ENCODE measurements at regions not wholly inside any gene's neighbourhood (a gene's known extent, or its start where the extent isn't known, plus 50 kb on each side); places are given as distances from the start of the nearest gene placed in this dataset.
A peak's percentile ranks its signal among the peaks of the same experiment; 100 is the strongest.
"Not testable (repeated sequence)": the region's sequence is repeated elsewhere in the genome, so short reads cannot be mapped to it uniquely, and the experiment has no call there.

GRCh38 chr5:50501491-50502228, 60.6 kb upstream of the EMB start:
- Mint-ChIP-seq H3K4me3 (ENCODE audit: unreplicated experiment) (no peak overlapping the region), H3K9me3 (ENCODE audit: unreplicated experiment) (no peaks in the 10 kb centered on the region), H3K27me3 (ENCODE audit: unreplicated experiment) (peaks cover 11% of the 10 kb centered on the region), H3K36me3 (ENCODE audit: unreplicated experiment) (no peaks in the 10 kb centered on the region), H3K27ac (ENCODE audit: unreplicated experiment) (no peak overlapping the region), H3K4me1 (ENCODE audit: unreplicated experiment) (no peaks in the 10 kb centered on the region)
- TF ChIP-seq CTCF (IDR thresholded peaks at IDR 0.05) = no peak
- DNase-seq (ENCODE audit: extremely low spot score, unreplicated experiment) = no peak

GRCh38 chr5:50513028-50513457, 72.0 kb upstream of the EMB start:
- not testable (repeated sequence) for DNase-seq (ENCODE audit: extremely low spot score, unreplicated experiment); H3K4me1 Mint-ChIP-seq (ENCODE audit: unreplicated experiment); H3K36me3 Mint-ChIP-seq (ENCODE audit: unreplicated experiment); H3K27ac Mint-ChIP-seq (ENCODE audit: unreplicated experiment); H3K4me3 Mint-ChIP-seq (ENCODE audit: unreplicated experiment)
- Mint-ChIP-seq H3K27me3 (ENCODE audit: unreplicated experiment) (peaks cover 34% of the 10 kb centered on the region), H3K9me3 (ENCODE audit: unreplicated experiment) (peaks cover 15% of the 10 kb centered on the region)
- peak; percentile 52 for TF ChIP-seq CTCF (IDR thresholded peaks at IDR 0.05)

GRCh38 chr5:50521060-50521459, 80.0 kb upstream of the EMB start:
- H3K4me1 Mint-ChIP-seq (ENCODE audit: unreplicated experiment); DNase-seq (ENCODE audit: extremely low spot score, unreplicated experiment); H3K4me3 Mint-ChIP-seq (ENCODE audit: unreplicated experiment); H3K36me3 Mint-ChIP-seq (ENCODE audit: unreplicated experiment); H3K27ac Mint-ChIP-seq (ENCODE audit: unreplicated experiment): not testable (repeated sequence)
- H3K27me3 Mint-ChIP-seq (ENCODE audit: unreplicated experiment) = peaks cover 45% of the 10 kb centered on the region
- H3K9me3 Mint-ChIP-seq (ENCODE audit: unreplicated experiment) = peaks cover 12% of the 10 kb centered on the region

- not testable (repeated sequence) for H3K4me3 Mint-ChIP-seq (ENCODE audit: unreplicated experiment); DNase-seq (ENCODE audit: extremely low spot score, unreplicated experiment); H3K9me3 Mint-ChIP-seq (ENCODE audit: unreplicated experiment); H3K4me1 Mint-ChIP-seq (ENCODE audit: unreplicated experiment); H3K36me3 Mint-ChIP-seq (ENCODE audit: unreplicated experiment); H3K27ac Mint-ChIP-seq (ENCODE audit: unreplicated experiment)
- peaks cover 39% of the 10 kb centered on the region for H3K27me3 Mint-ChIP-seq (ENCODE audit: unreplicated experiment)
Measured at GRCh38 chr5:50527514-50528060, 86.5 kb upstream of the EMB start.

GRCh38 chr5:50535393-50535792, 94.3 kb upstream of the EMB start:
- H3K4me1 Mint-ChIP-seq (ENCODE audit: unreplicated experiment) = no peaks in the 10 kb centered on the region
- DNase-seq (ENCODE audit: extremely low spot score, unreplicated experiment) = no peak
- no peaks in the 10 kb centered on the region for H3K9me3 Mint-ChIP-seq (ENCODE audit: unreplicated experiment)
- no peak overlapping the region for H3K4me3 Mint-ChIP-seq (ENCODE audit: unreplicated experiment)
- H3K36me3 Mint-ChIP-seq (ENCODE audit: unreplicated experiment) = no peaks in the 10 kb centered on the region
- H3K27me3 Mint-ChIP-seq (ENCODE audit: unreplicated experiment) = peaks cover 22% of the 10 kb centered on the region
- H3K27ac Mint-ChIP-seq (ENCODE audit: unreplicated experiment) = no peak overlapping the region
- TF ChIP-seq CTCF (IDR thresholded peaks at IDR 0.05) = no peak

- H3K36me3 Mint-ChIP-seq (ENCODE audit: unreplicated experiment); H3K4me3 Mint-ChIP-seq (ENCODE audit: unreplicated experiment); H3K27ac Mint-ChIP-seq (ENCODE audit: unreplicated experiment); DNase-seq (ENCODE audit: extremely low spot score, unreplicated experiment); H3K4me1 Mint-ChIP-seq (ENCODE audit: unreplicated experiment); H3K9me3 Mint-ChIP-seq (ENCODE audit: unreplicated experiment): not testable (repeated sequence)
- peaks cover 13% of the 10 kb centered on the region for H3K27me3 Mint-ChIP-seq (ENCODE audit: unreplicated experiment)
Measured at GRCh38 chr5:50537534-50537933, 96.4 kb upstream of the EMB start.

Measured in osteocyte (in vitro differentiated cells).